ENCODE measurements at regions not wholly inside any gene's neighbourhood (a gene's known extent, or its start where the extent isn't known, plus 50 kb on each side); places are given as distances from the start of the nearest gene placed in this dataset.
"Not testable (repeated sequence)": the region's sequence is repeated elsewhere in the genome, so short reads cannot be mapped to it uniquely, and the experiment has no call there.

- no peak for DNase-seq
These were observed 140.1 kb downstream of the CEBPB start for GRCh38 chr20:50330504-50331313.

- no peak for DNase-seq
These were observed 141.1 kb downstream of the CEBPB start for GRCh38 chr20:50331469-50332363.

DNA sequence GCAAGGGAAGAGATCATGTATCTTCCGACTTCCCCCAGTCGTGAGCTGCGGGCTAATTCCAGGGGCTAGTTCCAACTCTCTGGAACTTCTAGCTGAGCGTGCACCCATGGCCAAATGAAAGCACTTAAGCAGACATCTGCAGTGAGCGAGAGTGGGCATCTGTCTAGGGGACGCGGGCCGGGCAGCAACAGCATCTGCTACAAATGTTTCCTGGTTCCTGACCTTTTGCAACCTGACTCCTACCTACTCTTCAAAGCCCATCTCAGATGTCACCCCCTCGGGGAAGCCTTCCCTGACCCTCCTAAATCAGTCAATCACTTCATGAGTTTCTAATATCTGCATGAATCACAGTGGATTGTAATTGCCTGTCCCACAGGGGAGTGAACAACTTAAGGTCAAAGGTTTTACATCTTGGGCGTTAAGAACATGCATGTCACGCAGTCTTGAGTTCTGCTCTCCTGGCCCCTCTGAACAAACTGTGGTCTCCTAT is 141.9 kb downstream of the CEBPB start:
- DNase-seq = no peak

DNA sequence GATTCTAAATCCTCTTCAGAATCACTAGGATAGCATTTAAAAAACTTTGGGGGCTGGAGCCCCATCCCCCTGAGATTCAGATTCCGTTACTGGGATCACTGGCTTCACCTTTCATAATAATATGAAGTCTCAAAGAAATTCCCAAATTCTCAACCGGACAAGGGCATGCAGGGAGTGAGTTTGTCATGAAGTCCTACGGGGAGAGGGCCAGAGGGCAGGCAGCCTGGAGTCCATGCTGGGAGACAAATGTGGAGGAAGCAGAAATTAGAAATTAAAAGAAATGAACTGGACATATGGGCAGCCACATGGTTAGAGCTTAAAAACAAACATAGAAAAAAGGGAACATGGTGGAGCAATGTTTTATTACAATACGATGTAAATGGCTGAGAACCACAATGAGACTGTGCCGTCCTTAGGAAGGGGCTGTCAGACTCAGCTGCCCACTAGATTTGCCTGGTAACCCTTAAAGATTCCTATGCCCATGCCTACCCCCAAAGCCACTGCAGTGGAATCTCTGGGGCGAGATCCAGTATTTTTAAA is 142.6 kb downstream of the CEBPB start:
- no peak for DNase-seq

- DNase-seq = no peak
These were observed 143.2 kb downstream of the CEBPB start for GRCh38 chr20:50333812-50334211.

DNA sequence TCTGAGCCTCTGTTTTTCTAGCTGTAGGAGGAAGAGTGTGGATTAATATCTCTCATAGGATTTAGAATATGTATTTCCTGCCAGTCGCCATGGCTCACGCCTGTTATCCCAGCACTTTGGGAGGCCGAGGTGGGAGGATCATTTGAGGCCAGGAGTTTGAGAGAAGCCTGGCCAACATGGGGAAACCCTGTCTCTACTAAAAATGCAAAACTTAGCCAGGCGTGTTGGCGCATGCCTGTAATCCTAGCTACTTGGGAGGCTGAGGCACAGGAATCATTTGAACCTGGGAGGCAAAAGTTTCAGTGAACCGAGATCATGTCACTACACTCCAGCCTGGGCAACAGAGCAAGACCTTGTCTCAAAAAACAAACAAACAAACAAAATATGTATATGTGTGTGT is 143.9 kb downstream of the CEBPB start:
- not testable (repeated sequence) for DNase-seq

DNA sequence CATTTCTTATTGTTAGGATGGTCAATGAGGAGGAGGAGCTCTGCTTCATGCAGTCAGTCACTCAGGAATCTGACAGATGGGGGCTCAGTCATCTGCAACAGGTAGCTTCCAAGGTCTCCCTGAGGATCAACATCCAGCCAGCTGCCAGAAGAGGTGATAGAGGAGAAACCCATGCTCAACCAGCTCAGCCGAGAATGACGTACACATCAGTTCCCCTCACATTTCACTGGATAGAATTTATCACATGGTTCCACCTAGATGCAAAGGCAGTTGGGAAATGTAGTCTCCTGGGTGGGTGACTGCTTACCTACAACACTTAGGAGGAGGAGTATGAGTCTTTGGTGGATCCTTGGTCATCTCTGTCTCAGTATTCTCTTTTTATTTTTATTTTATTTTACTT is 144.5 kb downstream of the CEBPB start:
- no peak for DNase-seq

DNA sequence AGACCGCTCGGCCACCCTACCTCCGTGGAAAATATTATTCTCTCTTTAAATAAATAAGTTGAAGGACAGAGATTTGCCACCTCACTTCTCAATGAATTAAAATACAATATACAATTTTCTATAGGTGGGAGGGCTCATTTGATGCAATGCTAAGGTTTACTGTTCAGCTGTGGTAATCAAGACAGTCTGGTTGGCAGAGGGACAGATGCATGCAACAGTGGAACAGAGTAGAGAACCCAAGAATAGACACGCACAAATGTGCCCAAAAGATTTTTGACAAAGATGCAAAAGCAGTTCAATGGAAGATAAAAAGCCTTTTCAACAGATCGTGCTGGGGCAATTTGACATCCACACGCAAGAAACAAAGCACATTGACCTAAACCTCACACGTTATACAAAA is 145.2 kb downstream of the CEBPB start:
- no peak for DNase-seq

GRCh38 chr20:50336661-50337060 is 146.0 kb downstream of the CEBPB start:
- DNase-seq = no peak

DNA sequence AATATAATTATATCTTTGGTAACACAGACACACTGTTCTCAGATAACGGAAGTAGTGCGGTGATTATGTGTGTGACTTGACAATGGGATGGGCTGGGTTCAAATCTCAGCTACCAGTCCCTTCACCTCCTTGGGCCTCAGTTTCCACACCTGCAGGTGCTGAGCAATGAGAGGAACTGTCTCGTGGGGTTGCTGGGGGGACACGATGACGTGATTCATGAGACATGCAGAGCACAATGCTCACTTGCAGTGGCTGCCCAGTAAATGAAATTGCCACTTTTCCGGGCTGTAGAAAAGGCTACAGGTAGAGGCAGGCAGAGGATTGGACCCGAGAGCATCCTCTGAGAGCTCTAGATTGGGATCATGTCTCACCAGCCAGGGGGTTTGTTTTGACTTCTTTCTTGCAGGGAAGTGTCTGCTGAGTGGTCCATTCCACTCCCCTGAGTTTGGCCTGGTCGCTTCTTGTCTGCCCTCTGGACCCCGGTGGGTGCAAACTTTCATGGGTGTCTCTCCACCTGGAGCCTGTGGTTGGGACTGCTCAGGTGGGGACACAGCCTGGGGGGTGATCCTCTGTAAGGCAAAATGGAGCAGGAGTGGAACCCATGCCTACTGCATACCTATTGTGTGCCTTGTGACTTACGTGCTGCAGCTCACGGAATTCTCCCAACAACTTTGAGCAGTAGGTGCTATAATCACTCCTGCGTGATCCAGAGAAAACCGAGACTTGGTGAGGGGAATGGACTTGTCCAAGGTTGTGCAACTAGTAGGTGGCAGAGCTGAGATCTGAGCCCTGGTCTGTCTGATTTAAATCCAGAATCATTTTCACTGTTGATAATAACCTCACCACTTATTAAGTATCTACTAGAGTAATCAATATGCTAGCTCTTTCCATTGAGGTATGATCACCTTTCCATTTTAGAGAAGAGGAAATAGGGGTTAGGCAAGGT is 147.2 kb downstream of the CEBPB start:
- DNase-seq = no peak

- DNase-seq = no peak
These were observed 148.1 kb downstream of the CEBPB start for GRCh38 chr20:50338479-50339391.

DNA sequence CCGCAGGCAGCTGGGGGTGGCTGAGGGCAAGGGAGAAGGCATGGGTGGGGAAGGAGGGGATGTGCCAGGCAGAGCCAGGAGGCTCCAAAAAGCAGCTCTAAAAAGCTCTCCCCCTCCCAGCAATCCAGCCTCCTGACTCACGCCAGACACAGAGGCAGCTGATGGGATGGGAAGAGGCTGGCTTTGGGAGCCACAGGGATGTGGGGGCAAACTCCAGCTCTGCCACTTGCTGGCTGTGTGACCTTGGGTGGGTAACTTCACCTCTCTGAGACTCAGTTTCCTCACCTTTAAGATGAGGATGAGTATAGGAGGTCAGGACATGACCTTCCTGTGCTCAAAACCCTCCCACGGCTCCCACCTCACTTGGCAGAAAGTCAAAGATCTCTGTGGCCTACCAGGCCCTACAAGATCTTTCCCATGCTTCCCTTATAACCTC is 148.9 kb downstream of the CEBPB start:
- DNase-seq = no peak

DNA sequence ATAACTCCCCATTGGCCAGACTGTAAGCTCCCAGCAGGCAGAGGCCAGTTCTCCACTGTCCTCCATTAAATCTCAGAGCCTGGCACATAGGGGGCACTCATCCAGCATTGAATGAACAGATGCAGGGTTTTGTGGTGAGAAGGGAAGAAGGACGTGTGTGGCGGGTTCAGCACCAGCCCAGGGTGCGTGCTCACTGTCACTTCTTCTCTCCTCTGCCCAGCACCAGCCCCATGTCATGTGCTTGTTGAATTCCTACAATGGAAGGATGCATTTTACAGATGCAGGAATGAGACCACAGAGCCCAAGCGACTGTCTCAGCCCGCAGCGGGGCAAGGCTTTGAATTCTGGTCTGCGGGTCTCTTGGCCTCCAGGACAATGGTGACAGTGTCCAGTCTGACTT is 149.9 kb downstream of the CEBPB start:
- DNase-seq = no peak

DNA sequence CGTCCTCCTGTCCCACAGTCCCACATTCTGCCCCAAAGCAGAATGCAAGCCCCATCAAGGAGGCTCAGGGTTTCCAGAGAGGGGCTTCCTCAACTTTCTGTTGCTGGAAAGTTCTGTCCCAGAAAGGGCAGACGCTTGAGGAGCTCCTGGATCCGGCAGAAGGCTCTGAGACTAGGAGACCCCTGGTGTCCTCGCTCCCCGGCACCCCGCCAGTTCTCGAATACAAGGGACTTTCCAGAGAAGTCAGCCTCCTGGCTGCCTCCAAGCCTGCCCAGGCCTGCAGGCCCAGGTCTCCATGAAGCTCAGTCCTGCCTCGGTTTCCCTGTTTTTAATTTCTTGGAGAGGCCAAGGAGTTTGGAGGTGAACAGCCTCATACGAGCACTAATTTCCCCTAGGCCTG is 150.4 kb downstream of the CEBPB start:
- no peak for DNase-seq

DNA sequence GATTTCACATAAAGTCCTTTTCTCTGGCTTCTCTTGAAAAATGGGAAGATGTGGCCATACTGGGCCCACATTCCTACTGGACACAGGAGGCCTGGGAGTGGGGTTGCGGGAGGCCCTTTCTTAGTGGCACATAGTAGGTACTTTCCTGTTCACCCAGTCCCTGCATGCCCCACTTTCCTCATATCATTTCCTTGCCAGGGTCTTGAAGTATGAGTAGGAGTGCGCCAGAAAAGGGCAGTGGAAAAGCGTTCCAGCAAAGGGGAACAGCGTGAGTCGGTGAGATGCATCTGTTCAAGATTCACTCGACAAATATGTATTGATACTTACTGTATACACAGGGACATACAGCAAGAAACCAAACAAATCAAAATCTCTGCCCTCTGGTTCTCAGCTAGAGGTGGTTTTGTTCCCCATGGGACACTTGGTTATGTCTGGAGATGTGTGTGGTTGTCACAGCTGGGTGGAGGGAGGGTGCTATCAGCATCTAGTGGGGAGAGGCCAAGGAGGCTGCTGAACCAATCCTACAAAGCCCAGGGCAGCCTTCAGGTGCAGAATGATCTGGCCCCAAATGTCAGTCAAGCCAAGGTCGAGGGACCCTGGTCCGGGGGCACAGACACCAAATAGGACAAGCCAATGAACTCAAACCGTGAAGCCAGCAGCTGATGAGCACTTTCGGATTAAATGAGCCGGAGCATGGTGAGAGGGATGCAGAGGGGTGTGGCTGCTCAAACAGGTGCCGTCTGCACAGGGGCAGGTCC is 151.4 kb downstream of the CEBPB start:
- DNase-seq = no peak

GRCh38 chr20:50342638-50343102 is 152.0 kb downstream of the CEBPB start:
- DNase-seq = no peak

- DNase-seq = no peak
These were observed 152.5 kb downstream of the CEBPB start for GRCh38 chr20:50343125-50343489.

GRCh38 chr20:50343490-50344179 is 153.0 kb downstream of the CEBPB start:
- DNase-seq = no peak

DNA sequence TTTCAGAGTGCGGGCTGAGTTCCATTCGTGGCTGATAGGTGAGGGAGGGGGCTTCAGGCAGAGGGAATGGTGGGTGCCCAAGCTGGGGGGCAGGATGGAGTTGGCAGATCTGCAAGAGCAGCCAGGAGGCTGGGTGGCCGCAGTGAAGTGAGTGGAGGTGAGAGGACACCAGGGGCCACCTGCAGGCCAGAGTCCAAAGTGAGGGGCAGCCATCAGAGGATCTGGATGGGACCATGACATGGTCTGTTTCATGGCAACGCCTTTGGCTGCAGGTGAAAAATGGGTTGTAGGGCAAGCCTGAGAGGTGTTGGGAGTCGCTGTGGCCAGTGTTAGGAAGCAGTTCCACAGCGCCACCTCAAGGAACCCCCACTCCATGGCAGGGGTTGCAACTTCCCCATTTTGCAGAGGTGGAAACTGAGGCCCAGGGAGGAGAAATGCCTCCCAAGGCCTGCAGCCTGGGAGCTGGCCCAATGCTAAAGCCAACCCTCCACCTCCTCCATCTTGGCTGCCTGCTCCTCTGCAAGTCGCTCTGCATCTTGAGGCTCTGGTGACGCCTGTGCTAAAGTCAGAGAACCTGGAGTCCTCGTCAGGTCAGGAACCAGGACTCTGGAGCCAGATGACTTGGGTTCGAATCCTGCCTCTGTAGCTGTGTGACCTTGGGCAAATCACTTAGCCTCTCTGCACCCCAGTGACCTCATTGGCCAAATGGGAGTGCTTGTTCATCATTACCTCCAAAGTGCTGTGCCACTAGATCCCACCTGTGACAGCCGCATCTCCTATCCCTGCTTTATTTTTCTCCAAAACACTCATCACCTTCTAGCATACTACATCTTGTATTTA is 153.8 kb downstream of the CEBPB start:
- DNase-seq = no peak
